B cell (primary cell): ENCODE measurements at regions not wholly inside any gene's neighbourhood (a gene's known extent, or its start where the extent isn't known, plus 50 kb on each side); places are given as distances from the start of the nearest gene placed in this dataset.

Experiments
- ATAC-seq: fragments of 200-7000 bp; cut with Tn5 transposase; one replicate; pipeline ENCODE4 v1.10.0; 2021; ENCODE audit warnings: low read depth, mild to moderate bottlenecking, moderate number of reproducible peaks, moderate library complexity
- CTCF ChIA-PET: fragments of 350-600 bp; sonication (Branson Sonifier 250); formaldehyde crosslinking; loops from one replicate; lab custom pipeline; 2021; ENCODE audit warnings: antibody characterized with exemption, inconsistent platforms; lab: Charles Lee
- POLR2A ChIA-PET: fragments of 350-600 bp; sonication (Branson Sonifier 250); formaldehyde crosslinking; loops from one replicate; lab custom pipeline; 2021; ENCODE audit warnings: antibody characterized with exemption; lab: Charles Lee
- DNase-seq: peaks from one replicate; pipeline ENCODE4 v3.0.0; 2013
- H2AFZ ChIP-seq: 2 replicates; pipeline ENCODE4 v1.6.1; 2012; ENCODE audit warnings: mild to moderate bottlenecking, low read depth, low read length; ENCODE audit not compliant: insufficient read depth, poor library complexity, severe bottlenecking
- H3K27ac ChIP-seq, 2 donors: 1 replicate in 1 of 2; 2 replicates in 1 of 2; pipeline ENCODE4 v1.5.1; 2012 to 2013; ENCODE audit warnings: low read length in 2 of 2, mild to moderate bottlenecking in 2 of 2, moderate library complexity in 1 of 2
- H3K27me3 ChIP-seq, 4 experiments: fragments of 200-600 bp in 1 of 4; sonication (generic) in 1 of 4; replicated peaks in 1 of 4; 1 replicate in 2 of 4; 2 replicates in 2 of 4; pipeline versions ENCODE4 v1.6.1 to v1.7.0; 2013 to 2016; ENCODE audit warnings: low read length in 3 of 4, mild to moderate bottlenecking in 2 of 4, mixed read lengths in 1 of 4, moderate library complexity in 1 of 4; ENCODE audit not compliant: insufficient read depth in 4 of 4, control insufficient read depth in 3 of 4; ENCODE audit errors: control extremely low read depth in 1 of 4
- H3K36me3 ChIP-seq, 2 experiments: replicated peaks in 1 of 2; 1 replicate in 1 of 2; 2 replicates in 1 of 2; pipeline versions ENCODE4 v1.6.1 to v1.7.1; 2013; ENCODE audit warnings: low read length in 1 of 2; ENCODE audit not compliant: insufficient read depth in 2 of 2, control insufficient read depth in 1 of 2; ENCODE audit errors: control extremely low read depth in 1 of 2, extremely low read depth in 1 of 2
- H3K4me1 ChIP-seq, 2 donors: fragments of 200-600 bp in 1 of 2; sonication (generic) in 1 of 2; 1 replicate in 1 of 2; 2 replicates in 1 of 2; pipeline versions ENCODE4 v1.5.1 to v1.6.1; 2013 to 2017; ENCODE audit warnings: low read length in 2 of 2; ENCODE audit not compliant: control insufficient read depth in 2 of 2, insufficient read depth in 2 of 2
- H3K4me2 ChIP-seq: replicated peaks from 2 replicates; pipeline ENCODE3; 2012; ENCODE audit warnings: mild to moderate bottlenecking, low read depth, low read length; ENCODE audit not compliant: poor library complexity, severe bottlenecking
- H3K4me3 ChIP-seq, 5 experiments: fragments of 200-600 bp in 1 of 5; sonication (generic) in 1 of 5; 1 replicate in 3 of 5; 2 replicates in 2 of 5; pipeline versions ENCODE4 v1.5.1 to v1.7.0; 2011 to 2016; ENCODE audit warnings: low read length in 4 of 5, mild to moderate bottlenecking in 4 of 5, low read depth in 2 of 5, control low read depth in 1 of 5, moderate library complexity in 1 of 5; ENCODE audit not compliant: insufficient read depth in 1 of 5; ENCODE audit errors: control extremely low read depth in 1 of 5, extremely low read depth in 1 of 5
- H3K79me2 ChIP-seq: fragments of 200-600 bp; sonication (generic); one replicate; pipeline ENCODE4 v1.6.0; 2016; ENCODE audit warnings: low read length; ENCODE audit not compliant: control insufficient read depth, insufficient read depth
- H3K9ac ChIP-seq: fragments of 200-600 bp; sonication (generic); 2 replicates; pipeline ENCODE4 v1.6.1; 2017; ENCODE audit warnings: mild to moderate bottlenecking, low read length, moderate library complexity
- H3K9me3 ChIP-seq, 3 donors: one replicate each; pipeline versions ENCODE4 v1.6.1 to v1.7.1; 2013; ENCODE audit warnings: low read length in 2 of 3; ENCODE audit not compliant: control insufficient read depth in 2 of 3, insufficient read depth in 1 of 3; ENCODE audit errors: control extremely low read depth in 1 of 3
- H4K20me1 ChIP-seq: 2 replicates; pipeline ENCODE4 v1.6.0; 2012; ENCODE audit warnings: mild to moderate bottlenecking, low read length; ENCODE audit not compliant: insufficient read depth, control insufficient read depth, poor library complexity, severe bottlenecking
- H3K27ac Mint-ChIP-seq: one replicate; pipeline ENCODE4 v1.8.0; 2021; ENCODE audit warnings: mixed read lengths
- H3K27me3 Mint-ChIP-seq: one replicate; pipeline ENCODE4 v1.8.0; 2021; ENCODE audit warnings: mixed read lengths
- H3K4me1 Mint-ChIP-seq: one replicate; pipeline ENCODE4 v1.8.0; 2021; ENCODE audit warnings: mixed read lengths
- H3K4me3 Mint-ChIP-seq: one replicate; pipeline ENCODE4 v1.8.0; 2021; ENCODE audit warnings: mixed read lengths
- H3K9me3 Mint-ChIP-seq: one replicate; pipeline ENCODE4 v1.8.0; 2022; ENCODE audit warnings: mixed read lengths; ENCODE audit not compliant: insufficient read depth
- EZH2 ChIP-seq: IDR thresholded peaks from 2 replicates; pipeline ENCODE4 v1.6.1; 2012; ENCODE audit warnings: borderline replicate concordance, low read depth, mild to moderate bottlenecking, moderate library complexity, low read length; ENCODE audit not compliant: insufficient read depth, poor library complexity, severe bottlenecking
- WGBS: methylation state at CpG from one replicate; pipeline ENCODE4 v1.1.5; 2013; ENCODE audit warnings: missing lambda C conversion rate; ENCODE audit not compliant: insufficient coverage; 5-methylcytosine and 5-hydroxymethylcytosine counted together
- intact Hi-C: fragments of 100-400 bp; cut with micrococcal nuclease; formaldehyde crosslinking; loops from one replicate; pipeline ENCODE4 v1.10.0; 2022
- TF ChIP-seq, protein P1 (sequence below): fragments of 200-600 bp; IDR thresholded peaks from one replicate; pipeline ENCODE4 v1.8.0; 2022; ENCODE audit warnings: antibody characterized with exemption, mild to moderate bottlenecking

DNA sequence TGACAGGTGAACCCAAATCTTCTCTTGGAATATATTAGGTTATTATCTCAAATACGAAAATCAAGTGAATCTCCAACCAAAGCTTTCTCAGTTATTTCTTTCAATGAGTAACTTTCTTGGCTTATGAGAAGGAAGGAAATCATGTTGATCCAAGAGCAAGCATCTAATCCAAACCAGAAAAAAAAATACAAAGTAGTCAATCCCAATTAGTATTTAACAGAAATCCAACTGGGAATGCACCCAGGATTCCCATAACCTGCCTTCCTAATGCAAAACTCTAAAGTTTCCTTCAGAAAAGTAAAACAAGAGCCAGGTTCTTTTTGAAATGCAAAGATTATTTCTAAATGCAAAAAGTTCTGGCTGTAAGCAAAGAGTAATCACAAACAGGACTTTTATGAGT, 289.3 kb downstream of the SHOX2 start:
- Histone ChIP-seq H3K9ac (no peak overlapping the region), H3K4me3 (no peak overlapping the region), H3K79me2 (no peaks in the 10 kb centered on the region), H4K20me1 (no peaks in the 10 kb centered on the region), H3K27me3 (no peaks in the 10 kb centered on the region), H3K4me2 (no peak overlapping the region), H3K9me3 (no peaks in the 10 kb centered on the region), H3K4me1 (no peaks in the 10 kb centered on the region), H3K36me3 (no peaks in the 10 kb centered on the region), H3K27ac (no peak overlapping the region), H2AFZ (no peak overlapping the region)
- no peaks in the 10 kb centered on the region for H3K27me3 Mint-ChIP-seq
- no CpG with 5 or more reads among the region's 1 CpG for whole genome bisulfite sequencing
- DNase-seq: no peak
- no peak overlapping the region for H3K27ac Mint-ChIP-seq
- H3K4me3 Mint-ChIP-seq: no peak overlapping the region
- intact Hi-C loops: no loop called here
- ATAC-seq: no peak
- ChIA-PET CTCF (no interaction called here), POLR2A (no interaction called here)
- TF ChIP-seq EZH2: no peak
- TF ChIP-seq, protein P1, sequence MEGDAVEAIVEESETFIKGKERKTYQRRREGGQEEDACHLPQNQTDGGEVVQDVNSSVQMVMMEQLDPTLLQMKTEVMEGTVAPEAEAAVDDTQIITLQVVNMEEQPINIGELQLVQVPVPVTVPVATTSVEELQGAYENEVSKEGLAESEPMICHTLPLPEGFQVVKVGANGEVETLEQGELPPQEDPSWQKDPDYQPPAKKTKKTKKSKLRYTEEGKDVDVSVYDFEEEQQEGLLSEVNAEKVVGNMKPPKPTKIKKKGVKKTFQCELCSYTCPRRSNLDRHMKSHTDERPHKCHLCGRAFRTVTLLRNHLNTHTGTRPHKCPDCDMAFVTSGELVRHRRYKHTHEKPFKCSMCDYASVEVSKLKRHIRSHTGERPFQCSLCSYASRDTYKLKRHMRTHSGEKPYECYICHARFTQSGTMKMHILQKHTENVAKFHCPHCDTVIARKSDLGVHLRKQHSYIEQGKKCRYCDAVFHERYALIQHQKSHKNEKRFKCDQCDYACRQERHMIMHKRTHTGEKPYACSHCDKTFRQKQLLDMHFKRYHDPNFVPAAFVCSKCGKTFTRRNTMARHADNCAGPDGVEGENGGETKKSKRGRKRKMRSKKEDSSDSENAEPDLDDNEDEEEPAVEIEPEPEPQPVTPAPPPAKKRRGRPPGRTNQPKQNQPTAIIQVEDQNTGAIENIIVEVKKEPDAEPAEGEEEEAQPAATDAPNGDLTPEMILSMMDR: no peak
- H3K4me1 Mint-ChIP-seq: no peaks in the 10 kb centered on the region
- H3K9me3 Mint-ChIP-seq: no peaks in the 10 kb centered on the region

DNA sequence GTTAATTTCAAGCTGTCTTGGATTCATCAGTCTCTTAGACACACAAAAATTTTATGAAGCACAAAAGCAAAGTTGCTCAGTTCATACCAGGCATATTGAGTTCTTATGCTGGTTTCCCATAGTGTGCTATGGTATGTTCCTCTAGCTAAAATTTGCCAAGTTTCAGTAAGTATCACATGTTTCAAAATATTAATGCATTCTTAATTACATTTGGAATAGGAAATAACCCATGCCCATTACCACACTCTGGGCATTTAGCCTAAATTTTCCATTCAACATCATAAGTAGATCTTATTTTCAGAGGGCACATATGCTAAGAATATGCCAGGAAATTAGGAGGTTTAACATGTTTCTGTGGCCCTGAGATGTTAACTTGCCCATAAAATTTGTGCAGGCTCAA, 289.9 kb downstream of the SHOX2 start:
- DNase-seq: no peak
- POLR2A ChIA-PET: no interaction called here
- no peak overlapping the region for H3K4me3 ChIP-seq
- H3K27ac Mint-ChIP-seq: no peak overlapping the region
- intact Hi-C loops: no loop called here
- TF ChIP-seq, protein P1: no peak
- TF ChIP-seq EZH2: no peak
- H2AFZ ChIP-seq: no peak overlapping the region
- no peaks in the 10 kb centered on the region for H3K9me3 ChIP-seq
- CTCF ChIA-PET: no interaction called here
- no peak for ATAC-seq
- H3K27me3 ChIP-seq: no peaks in the 10 kb centered on the region
- no peak overlapping the region for H3K27ac ChIP-seq
- H3K4me3 Mint-ChIP-seq: no peak overlapping the region
- no peak overlapping the region for H3K4me2 ChIP-seq
- H3K4me1 ChIP-seq: no peaks in the 10 kb centered on the region
- no peaks in the 10 kb centered on the region for H3K36me3 ChIP-seq
- H3K9ac ChIP-seq: no peak overlapping the region
- no peaks in the 10 kb centered on the region for H3K27me3 Mint-ChIP-seq
- H3K4me1 Mint-ChIP-seq: no peaks in the 10 kb centered on the region
- H3K79me2 ChIP-seq: no peaks in the 10 kb centered on the region
- H4K20me1 ChIP-seq: no peaks in the 10 kb centered on the region
- H3K9me3 Mint-ChIP-seq: no peaks in the 10 kb centered on the region
